B cell (primary cell): ENCODE measurements at regions not wholly inside any gene's neighbourhood (a gene's known extent, or its start where the extent isn't known, plus 50 kb on each side); places are given as distances from the start of the nearest gene placed in this dataset.

ENCODE experiments used
- ATAC-seq: fragments of 200-7000 bp; cut with Tn5 transposase; one replicate; pipeline ENCODE4 v1.10.0; 2021; ENCODE audit warnings: low read depth, mild to moderate bottlenecking, moderate number of reproducible peaks, moderate library complexity
- CTCF ChIA-PET: fragments of 350-600 bp; sonication (Branson Sonifier 250); formaldehyde crosslinking; loops from one replicate; lab custom pipeline; 2021; ENCODE audit warnings: antibody characterized with exemption, inconsistent platforms; lab: Charles Lee
- POLR2A ChIA-PET: fragments of 350-600 bp; sonication (Branson Sonifier 250); formaldehyde crosslinking; loops from one replicate; lab custom pipeline; 2021; ENCODE audit warnings: antibody characterized with exemption; lab: Charles Lee
- DNase-seq: peaks from one replicate; pipeline ENCODE4 v3.0.0; 2013
- H2AFZ ChIP-seq: 2 replicates; pipeline ENCODE4 v1.6.1; 2012; ENCODE audit warnings: mild to moderate bottlenecking, low read depth, low read length; ENCODE audit not compliant: insufficient read depth, poor library complexity, severe bottlenecking
- H3K27ac ChIP-seq, 2 donors: 1 replicate in 1 of 2; 2 replicates in 1 of 2; pipeline ENCODE4 v1.5.1; 2012 to 2013; ENCODE audit warnings: low read length in 2 of 2, mild to moderate bottlenecking in 2 of 2, moderate library complexity in 1 of 2
- H3K27me3 ChIP-seq, 4 experiments: fragments of 200-600 bp in 1 of 4; sonication (generic) in 1 of 4; replicated peaks in 1 of 4; 1 replicate in 2 of 4; 2 replicates in 2 of 4; pipeline versions ENCODE4 v1.6.1 to v1.7.0; 2013 to 2016; ENCODE audit warnings: low read length in 3 of 4, mild to moderate bottlenecking in 2 of 4, mixed read lengths in 1 of 4, moderate library complexity in 1 of 4; ENCODE audit not compliant: insufficient read depth in 4 of 4, control insufficient read depth in 3 of 4; ENCODE audit errors: control extremely low read depth in 1 of 4
- H3K36me3 ChIP-seq, 2 experiments: replicated peaks in 1 of 2; 1 replicate in 1 of 2; 2 replicates in 1 of 2; pipeline versions ENCODE4 v1.6.1 to v1.7.1; 2013; ENCODE audit warnings: low read length in 1 of 2; ENCODE audit not compliant: insufficient read depth in 2 of 2, control insufficient read depth in 1 of 2; ENCODE audit errors: control extremely low read depth in 1 of 2, extremely low read depth in 1 of 2
- H3K4me1 ChIP-seq, 2 donors: fragments of 200-600 bp in 1 of 2; sonication (generic) in 1 of 2; 1 replicate in 1 of 2; 2 replicates in 1 of 2; pipeline versions ENCODE4 v1.5.1 to v1.6.1; 2013 to 2017; ENCODE audit warnings: low read length in 2 of 2; ENCODE audit not compliant: control insufficient read depth in 2 of 2, insufficient read depth in 2 of 2
- H3K4me2 ChIP-seq: replicated peaks from 2 replicates; pipeline ENCODE3; 2012; ENCODE audit warnings: mild to moderate bottlenecking, low read depth, low read length; ENCODE audit not compliant: poor library complexity, severe bottlenecking
- H3K4me3 ChIP-seq, 5 experiments: fragments of 200-600 bp in 1 of 5; sonication (generic) in 1 of 5; 1 replicate in 3 of 5; 2 replicates in 2 of 5; pipeline versions ENCODE4 v1.5.1 to v1.7.0; 2011 to 2016; ENCODE audit warnings: low read length in 4 of 5, mild to moderate bottlenecking in 4 of 5, low read depth in 2 of 5, control low read depth in 1 of 5, moderate library complexity in 1 of 5; ENCODE audit not compliant: insufficient read depth in 1 of 5; ENCODE audit errors: control extremely low read depth in 1 of 5, extremely low read depth in 1 of 5
- H3K79me2 ChIP-seq: fragments of 200-600 bp; sonication (generic); one replicate; pipeline ENCODE4 v1.6.0; 2016; ENCODE audit warnings: low read length; ENCODE audit not compliant: control insufficient read depth, insufficient read depth
- H3K9ac ChIP-seq: fragments of 200-600 bp; sonication (generic); 2 replicates; pipeline ENCODE4 v1.6.1; 2017; ENCODE audit warnings: mild to moderate bottlenecking, low read length, moderate library complexity
- H3K9me3 ChIP-seq, 3 donors: one replicate each; pipeline versions ENCODE4 v1.6.1 to v1.7.1; 2013; ENCODE audit warnings: low read length in 2 of 3; ENCODE audit not compliant: control insufficient read depth in 2 of 3, insufficient read depth in 1 of 3; ENCODE audit errors: control extremely low read depth in 1 of 3
- H4K20me1 ChIP-seq: 2 replicates; pipeline ENCODE4 v1.6.0; 2012; ENCODE audit warnings: mild to moderate bottlenecking, low read length; ENCODE audit not compliant: insufficient read depth, control insufficient read depth, poor library complexity, severe bottlenecking
- H3K27ac Mint-ChIP-seq: one replicate; pipeline ENCODE4 v1.8.0; 2021; ENCODE audit warnings: mixed read lengths
- H3K27me3 Mint-ChIP-seq: one replicate; pipeline ENCODE4 v1.8.0; 2021; ENCODE audit warnings: mixed read lengths
- H3K4me1 Mint-ChIP-seq: one replicate; pipeline ENCODE4 v1.8.0; 2021; ENCODE audit warnings: mixed read lengths
- H3K4me3 Mint-ChIP-seq: one replicate; pipeline ENCODE4 v1.8.0; 2021; ENCODE audit warnings: mixed read lengths
- H3K9me3 Mint-ChIP-seq: one replicate; pipeline ENCODE4 v1.8.0; 2022; ENCODE audit warnings: mixed read lengths; ENCODE audit not compliant: insufficient read depth
- EZH2 ChIP-seq: IDR thresholded peaks from 2 replicates; pipeline ENCODE4 v1.6.1; 2012; ENCODE audit warnings: borderline replicate concordance, low read depth, mild to moderate bottlenecking, moderate library complexity, low read length; ENCODE audit not compliant: insufficient read depth, poor library complexity, severe bottlenecking
- WGBS: methylation state at CpG from one replicate; pipeline ENCODE4 v1.1.5; 2013; ENCODE audit warnings: missing lambda C conversion rate; ENCODE audit not compliant: insufficient coverage; 5-methylcytosine and 5-hydroxymethylcytosine counted together
- intact Hi-C: fragments of 100-400 bp; cut with micrococcal nuclease; formaldehyde crosslinking; loops from one replicate; pipeline ENCODE4 v1.10.0; 2022
- TF ChIP-seq, protein P1 (sequence below): fragments of 200-600 bp; IDR thresholded peaks from one replicate; pipeline ENCODE4 v1.8.0; 2022; ENCODE audit warnings: antibody characterized with exemption, mild to moderate bottlenecking

DNA sequence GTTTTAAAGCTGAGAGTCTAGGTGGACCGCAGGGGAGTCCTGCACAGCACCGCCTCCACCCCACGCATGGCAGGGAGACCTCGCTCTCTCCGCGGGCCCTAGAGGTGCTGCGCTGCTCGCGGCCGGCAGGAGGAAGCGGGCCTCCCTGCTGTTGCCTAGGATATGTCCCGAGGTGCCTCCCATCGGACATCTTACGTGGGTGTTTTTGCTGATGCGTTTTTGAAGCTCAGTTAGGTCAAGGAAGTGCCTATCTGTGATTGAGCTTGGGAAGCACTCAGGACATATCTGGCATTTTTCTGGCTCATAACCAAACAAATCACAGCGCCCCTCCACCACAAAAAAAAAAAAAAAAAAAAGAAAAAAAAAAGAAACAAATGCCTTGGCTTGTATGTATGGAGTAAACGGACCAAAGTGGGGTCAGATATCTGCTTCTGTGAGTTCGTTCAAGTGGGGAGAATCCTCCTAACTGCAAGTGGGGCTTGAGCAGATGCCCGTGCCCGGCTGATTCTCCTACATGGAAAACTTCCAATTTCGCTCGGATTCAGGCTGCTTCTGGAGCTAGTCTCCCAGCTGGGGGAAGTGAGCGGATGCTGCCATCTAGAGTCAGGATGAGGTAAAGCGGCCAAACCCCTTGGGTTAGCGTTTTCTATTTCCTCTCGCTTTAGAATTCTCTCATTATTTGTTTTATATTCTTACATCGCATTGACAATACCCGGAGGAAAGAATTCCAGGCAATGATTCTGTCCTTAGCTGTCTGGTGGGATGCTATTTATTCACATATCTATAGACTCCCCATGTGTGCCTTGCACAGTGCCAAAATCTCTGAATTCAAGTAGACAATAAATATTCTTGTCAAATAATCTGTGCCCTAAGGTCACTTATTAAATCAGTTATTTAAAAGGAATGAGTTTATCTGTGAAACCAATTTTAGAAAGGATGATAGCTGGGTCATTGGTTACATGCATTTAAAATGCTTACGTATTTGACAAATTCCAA, 95.3 kb downstream of the CD8B2 start:
- ChIA-PET POLR2A (no interaction called here), CTCF (interaction anchor here (0.7 to 2.7 kb wide), 14 partner anchors 9 to 1214 kb away, joined by 3 to 15 read pairs (median 6); no protein-coding TSS in a partner anchor)
- intact Hi-C loops: loop anchor here (1.0 kb wide), 1 partner anchor 478 kb away; no protein-coding TSS in a partner anchor
- H3K36me3 ChIP-seq: no peaks in the 10 kb centered on the region
- Mint-ChIP-seq H3K27ac (peak overlapping the region; percentile 62), H3K9me3 (peaks cover 2% of the 10 kb centered on the region), H3K4me3 (peak overlapping the region; percentile 94), H3K27me3 (peaks cover 48% of the 10 kb centered on the region), H3K4me1 (peaks cover 12% of the 10 kb centered on the region)
- no peaks in the 10 kb centered on the region for H4K20me1 ChIP-seq
- peak; percentile 80 for ATAC-seq
- peak overlapping the region; percentile 80 for H3K4me2 ChIP-seq
- peaks cover 0 to 13% (median 0%) of the 10 kb centered on the region in 3 donors for H3K9me3 ChIP-seq
- H3K27ac ChIP-seq: no peak overlapping the region
- H2AFZ ChIP-seq: peak overlapping the region; percentile 72
- peaks cover 9% of the 10 kb centered on the region in 2 donors for H3K4me1 ChIP-seq
- peak; percentile 64 for DNase-seq
- H3K79me2 ChIP-seq: no peaks in the 10 kb centered on the region
- 2% methylated on average over 16 of the region's 29 CpGs for WGBS
- H3K9ac ChIP-seq: peak overlapping the region; percentile 60
- no peak for TF ChIP-seq EZH2
- TF ChIP-seq, protein P1, sequence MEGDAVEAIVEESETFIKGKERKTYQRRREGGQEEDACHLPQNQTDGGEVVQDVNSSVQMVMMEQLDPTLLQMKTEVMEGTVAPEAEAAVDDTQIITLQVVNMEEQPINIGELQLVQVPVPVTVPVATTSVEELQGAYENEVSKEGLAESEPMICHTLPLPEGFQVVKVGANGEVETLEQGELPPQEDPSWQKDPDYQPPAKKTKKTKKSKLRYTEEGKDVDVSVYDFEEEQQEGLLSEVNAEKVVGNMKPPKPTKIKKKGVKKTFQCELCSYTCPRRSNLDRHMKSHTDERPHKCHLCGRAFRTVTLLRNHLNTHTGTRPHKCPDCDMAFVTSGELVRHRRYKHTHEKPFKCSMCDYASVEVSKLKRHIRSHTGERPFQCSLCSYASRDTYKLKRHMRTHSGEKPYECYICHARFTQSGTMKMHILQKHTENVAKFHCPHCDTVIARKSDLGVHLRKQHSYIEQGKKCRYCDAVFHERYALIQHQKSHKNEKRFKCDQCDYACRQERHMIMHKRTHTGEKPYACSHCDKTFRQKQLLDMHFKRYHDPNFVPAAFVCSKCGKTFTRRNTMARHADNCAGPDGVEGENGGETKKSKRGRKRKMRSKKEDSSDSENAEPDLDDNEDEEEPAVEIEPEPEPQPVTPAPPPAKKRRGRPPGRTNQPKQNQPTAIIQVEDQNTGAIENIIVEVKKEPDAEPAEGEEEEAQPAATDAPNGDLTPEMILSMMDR: peak; percentile 97
- peaks cover 0 to 22% (median 4%) of the 10 kb centered on the region in 4 experiments for H3K27me3 ChIP-seq
- H3K4me3 ChIP-seq: peak overlapping the region; percentile 26 to 66 (median 56)
